Psoas muscle (tissue), 7 donors: ENCODE measurements at regions not wholly inside any gene's neighbourhood (a gene's known extent, or its start where the extent isn't known, plus 50 kb on each side); places are given as distances from the start of the nearest gene placed in this dataset.

ENCODE experiments used
- ATAC-seq, 4 donors: fragments of 200-7000 bp; cut with Tn5 transposase; one replicate each; pipeline ENCODE4 v1.9.1; 2020; ENCODE audit warnings: moderate library complexity in 3 of 4, mild to moderate bottlenecking in 2 of 4
- DNase-seq, 2 donors: peaks; one replicate each; pipeline ENCODE4 v3.0.0-alpha.2; 2020
- H3K27ac ChIP-seq: fragments of 200-600 bp; one replicate; pipeline ENCODE4 v1.8.0; 2022
- H3K27me3 ChIP-seq, 3 donors: fragments of 200-600 bp in 1 of 3; one replicate each; pipeline versions ENCODE4 v1.6.1 to v1.8.0; 2013 to 2022; ENCODE audit warnings: low read length in 2 of 3, mild to moderate bottlenecking in 2 of 3, moderate library complexity in 1 of 3; ENCODE audit not compliant: insufficient read depth in 3 of 3
- H3K36me3 ChIP-seq, 2 donors: fragments of 200-600 bp in 1 of 2; one replicate each; pipeline versions ENCODE4 v1.6.1 to v1.8.0; 2013 to 2022; ENCODE audit warnings: low read depth in 1 of 2, mild to moderate bottlenecking in 1 of 2, moderate library complexity in 1 of 2; ENCODE audit not compliant: insufficient read depth in 1 of 2
- H3K4me1 ChIP-seq: fragments of 200-600 bp; one replicate; pipeline ENCODE4 v1.8.0; 2022
- H3K4me3 ChIP-seq: fragments of 200-600 bp; one replicate; pipeline ENCODE4 v1.8.0; 2022; ENCODE audit warnings: mild to moderate bottlenecking
- H3K9me3 ChIP-seq: fragments of 200-600 bp; one replicate; pipeline ENCODE4 v1.8.0; 2022
- WGBS, 3 donors: extraction: QIAGEN DNeasy Blood & Tissue Kit; methylation state at CpG; one replicate each; pipeline versions ENCODE4 v1.1.6 to v1.1.7; 2013; 5-methylcytosine and 5-hydroxymethylcytosine counted together
- intact Hi-C, 2 donors: fragments of 100-400 bp; cut with DNase I; formaldehyde crosslinking; loops; one replicate each; pipeline versions ENCODE4 v1.11.0 to v1.14.2; 2022
- TF ChIP-seq, protein P1 (sequence below): fragments of 200-600 bp; IDR thresholded peaks from one replicate; pipeline ENCODE4 v1.8.0; 2022; ENCODE audit warnings: antibody characterized with exemption
- donor health status: healthy with polysubstance abuse.
- donor health status: DM: no; HTN: no; CAD: no; lungs with moderate emphysema.
- donor health status: Bipolar disorder and iron deficiency.
- donor health status: healthy.
- donor health status: DM: yes; HTN: yes; CAD: no.
- donor health status: DM: no; HTN: no; CAD: no.
- donor health status: DM: yes; HTN: yes; CAD: no.

DNA sequence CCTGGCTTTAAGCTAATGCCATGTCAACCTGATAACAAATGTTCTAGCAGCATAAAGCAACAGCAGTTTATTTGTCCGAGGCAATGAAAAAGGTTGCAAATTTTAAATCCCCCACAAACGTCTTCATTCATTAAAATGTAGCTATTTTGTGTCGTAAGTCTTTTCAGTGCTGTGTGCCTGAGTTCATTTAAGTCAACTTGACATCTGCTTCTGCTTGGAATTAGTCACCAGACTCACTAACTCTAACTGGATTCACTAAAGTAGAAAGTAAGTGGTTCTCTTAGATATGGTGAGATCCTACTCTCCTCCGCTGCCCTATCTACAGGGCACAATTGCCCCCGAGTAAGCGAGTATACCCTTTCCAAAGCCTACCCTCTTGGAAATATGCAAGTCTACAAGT lies 118.4 kb upstream of the CHRM3 start:
- TF ChIP-seq, protein P1, sequence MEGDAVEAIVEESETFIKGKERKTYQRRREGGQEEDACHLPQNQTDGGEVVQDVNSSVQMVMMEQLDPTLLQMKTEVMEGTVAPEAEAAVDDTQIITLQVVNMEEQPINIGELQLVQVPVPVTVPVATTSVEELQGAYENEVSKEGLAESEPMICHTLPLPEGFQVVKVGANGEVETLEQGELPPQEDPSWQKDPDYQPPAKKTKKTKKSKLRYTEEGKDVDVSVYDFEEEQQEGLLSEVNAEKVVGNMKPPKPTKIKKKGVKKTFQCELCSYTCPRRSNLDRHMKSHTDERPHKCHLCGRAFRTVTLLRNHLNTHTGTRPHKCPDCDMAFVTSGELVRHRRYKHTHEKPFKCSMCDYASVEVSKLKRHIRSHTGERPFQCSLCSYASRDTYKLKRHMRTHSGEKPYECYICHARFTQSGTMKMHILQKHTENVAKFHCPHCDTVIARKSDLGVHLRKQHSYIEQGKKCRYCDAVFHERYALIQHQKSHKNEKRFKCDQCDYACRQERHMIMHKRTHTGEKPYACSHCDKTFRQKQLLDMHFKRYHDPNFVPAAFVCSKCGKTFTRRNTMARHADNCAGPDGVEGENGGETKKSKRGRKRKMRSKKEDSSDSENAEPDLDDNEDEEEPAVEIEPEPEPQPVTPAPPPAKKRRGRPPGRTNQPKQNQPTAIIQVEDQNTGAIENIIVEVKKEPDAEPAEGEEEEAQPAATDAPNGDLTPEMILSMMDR, result no peak
- WGBS, 3 donors, result 75 to 81% (median 79%) methylated on average over 6 of the region's 6 CpGs
- H3K36me3 ChIP-seq, result no peaks in the 10 kb centered on the region
- H3K4me3 ChIP-seq, result no peak overlapping the region
- ATAC-seq, result no peak
- H3K27me3 ChIP-seq, result no peaks in the 10 kb centered on the region
- intact Hi-C loops, result no loop called here
- no peaks in the 10 kb centered on the region for H3K4me1 ChIP-seq
- no peak overlapping the region for H3K27ac ChIP-seq
- no peak for DNase-seq
- H3K9me3 ChIP-seq, result no peaks in the 10 kb centered on the region

DNA sequence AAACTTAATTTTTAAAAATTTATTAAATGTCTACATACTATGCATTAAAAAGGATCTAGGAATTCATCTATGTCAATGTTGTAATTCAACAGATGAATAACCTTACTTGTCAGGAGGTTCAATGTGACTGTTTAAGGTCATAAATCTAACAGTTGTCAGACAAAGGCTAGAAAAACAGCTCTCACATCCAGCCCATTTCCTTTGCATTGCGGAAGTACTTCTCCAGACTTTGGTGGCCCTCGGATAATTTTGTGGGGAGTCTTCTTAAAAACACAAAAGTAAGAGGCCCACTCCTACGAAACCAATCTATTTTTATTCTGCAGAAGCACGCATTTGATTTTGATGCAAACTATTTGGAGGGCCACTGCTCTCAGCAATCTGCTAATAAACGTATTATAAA lies 122.6 kb upstream of the CHRM3 start:
- intact Hi-C loops, result no loop called here
- no peaks in the 10 kb centered on the region for H3K36me3 ChIP-seq
- no peak for ATAC-seq
- TF ChIP-seq, protein P1, result no peak
- DNase-seq, result no peak
- no peaks in the 10 kb centered on the region for H3K9me3 ChIP-seq
- no peak overlapping the region for H3K27ac ChIP-seq
- no peaks in the 10 kb centered on the region for H3K4me1 ChIP-seq
- H3K27me3 ChIP-seq, result no peaks in the 10 kb centered on the region
- H3K4me3 ChIP-seq, result no peak overlapping the region
- 48 to 60% (median 48%) methylated on average over 5 of the region's 5 CpGs for WGBS, 3 donors

DNA sequence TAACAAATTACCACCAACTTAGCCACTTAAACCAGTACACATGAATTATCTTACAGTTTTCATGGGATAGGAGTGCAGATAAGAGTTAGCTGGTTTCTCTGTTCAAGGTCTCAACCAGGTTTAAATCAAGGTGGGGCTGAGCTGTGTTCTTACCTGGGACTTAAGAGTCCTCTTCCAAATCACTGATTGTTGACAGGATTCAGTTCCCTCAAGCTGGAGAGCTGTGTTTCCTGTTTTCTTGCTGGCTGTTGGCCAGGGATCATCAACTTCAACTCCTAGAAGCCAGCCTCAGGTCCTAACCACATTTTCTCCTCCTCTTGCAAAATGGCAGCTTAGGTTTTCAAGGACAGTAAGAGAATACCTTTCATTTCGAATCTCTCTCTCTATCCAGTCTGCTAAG lies 123.8 kb upstream of the CHRM3 start:
- DNase-seq (no peak), ATAC-seq (no peak)
- Histone ChIP-seq H3K4me1 (no peaks in the 10 kb centered on the region), H3K27me3 (no peaks in the 10 kb centered on the region), H3K4me3 (no peak overlapping the region), H3K36me3 (no peaks in the 10 kb centered on the region), H3K27ac (no peak overlapping the region), H3K9me3 (no peaks in the 10 kb centered on the region)
- TF ChIP-seq, protein P1, result no peak
- intact Hi-C loops, result no loop called here
- 69 to 100% (median 70%) methylated on average over 1 of the region's 1 CpG for WGBS, 3 donors

DNA sequence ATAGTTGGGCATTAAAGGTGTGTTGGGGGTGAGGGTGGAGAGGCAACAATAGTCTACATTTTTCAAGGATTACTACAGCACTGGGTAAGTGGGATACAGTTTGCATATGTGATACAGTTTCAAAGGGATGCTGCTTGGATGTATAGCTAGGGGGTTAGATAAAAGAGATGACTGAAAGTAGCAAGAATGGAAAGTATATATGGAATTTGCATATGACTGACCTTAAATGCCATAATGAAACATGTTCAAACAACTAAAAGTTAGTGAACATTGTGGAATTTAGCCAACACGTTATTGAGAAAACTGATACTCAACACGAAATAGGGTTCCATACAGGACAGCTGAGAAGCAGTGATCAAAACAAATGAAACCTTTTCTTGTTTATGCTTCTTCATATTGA lies 124.8 kb upstream of the CHRM3 start:
- intact Hi-C loops, result no loop called here
- TF ChIP-seq, protein P1, result no peak
- ATAC-seq (no peak), DNase-seq (no peak)
- Histone ChIP-seq H3K9me3 (no peaks in the 10 kb centered on the region), H3K27ac (no peak overlapping the region), H3K4me1 (no peaks in the 10 kb centered on the region), H3K27me3 (no peaks in the 10 kb centered on the region), H3K4me3 (no peak overlapping the region), H3K36me3 (no peaks in the 10 kb centered on the region)
- 63 to 76% (median 69%) methylated on average over 2 of the region's 2 CpGs for WGBS, 3 donors

DNA sequence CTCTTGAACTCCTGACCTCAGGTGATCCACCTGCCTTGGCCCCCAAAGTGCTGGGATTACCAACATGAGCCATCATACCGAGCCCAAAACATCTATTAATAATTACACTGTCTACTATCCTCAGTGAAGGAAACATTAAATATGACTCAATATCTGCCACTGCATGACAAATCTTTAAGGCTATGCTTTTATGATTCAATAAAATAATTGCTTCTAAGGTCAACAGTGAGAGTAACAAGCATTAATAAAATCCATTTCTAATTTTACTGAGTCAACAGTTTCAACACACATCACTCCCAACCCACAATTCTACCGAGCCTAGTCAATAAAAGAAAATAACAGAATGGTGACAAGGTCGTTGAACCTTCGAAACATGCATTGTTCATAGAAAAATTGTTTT lies 125.5 kb upstream of the CHRM3 start:
- Histone ChIP-seq H3K4me1 (no peaks in the 10 kb centered on the region), H3K9me3 (no peaks in the 10 kb centered on the region), H3K4me3 (no peak overlapping the region), H3K27ac (no peak overlapping the region), H3K27me3 (no peaks in the 10 kb centered on the region), H3K36me3 (no peaks in the 10 kb centered on the region)
- DNase-seq (no peak), ATAC-seq (no peak)
- intact Hi-C loops, result no loop called here
- 75 to 76% (median 76%) methylated on average over 4 of the region's 4 CpGs for WGBS, 3 donors
- TF ChIP-seq, protein P1, result no peak
